Testis (tissue), 2 donors: ENCODE measurements at regions not wholly inside any gene's neighbourhood (a gene's known extent, or its start where the extent isn't known, plus 50 kb on each side); places are given as distances from the start of the nearest gene placed in this dataset.

Source experiments
- DNase-seq: peaks from one replicate; pipeline ENCODE4 v3.0.0-alpha.2; 2019
- H3K27ac ChIP-seq, 2 donors: fragments of 200-600 bp; sonication (generic); one replicate each; pipeline ENCODE4 v1.5.1; 2019
- H3K27me3 ChIP-seq: fragments of 200-600 bp; sonication (generic); one replicate; pipeline ENCODE4 v1.5.1; 2019
- H3K36me3 ChIP-seq: fragments of 200-600 bp; sonication (generic); one replicate; pipeline ENCODE4 v1.5.1; 2017; ENCODE audit warnings: low read depth; ENCODE audit errors: missing control alignments
- H3K4me1 ChIP-seq: fragments of 200-600 bp; sonication (generic); one replicate; pipeline ENCODE4 v1.5.1; 2019
- H3K4me3 ChIP-seq, 2 donors: fragments of 200-600 bp; sonication (generic); one replicate each; pipeline ENCODE4 v1.5.1; 2017 to 2019
- H3K9me3 ChIP-seq: fragments of 200-600 bp; sonication (generic); one replicate; pipeline ENCODE4 v1.5.1; 2017
- CTCF ChIP-seq, 3 experiments: fragments of 450-650 bp in 2 of 3; fragments of 200-600 bp in 1 of 3; sonication (generic) in 1 of 3; IDR thresholded peaks; one replicate each; pipeline ENCODE4 v1.5.1; 2016 to 2019; ENCODE audit warnings: antibody characterized with exemption in 3 of 3, mild to moderate bottlenecking in 2 of 3, moderate library complexity in 1 of 3
- POLR2A ChIP-seq: fragments of 450-650 bp; IDR thresholded peaks from one replicate; pipeline ENCODE4 v1.6.1; 2017; ENCODE audit warnings: antibody characterized with exemption, mild to moderate bottlenecking, moderate library complexity
- WGBS, 2 donors: methylation state at CpG; one replicate each; pipeline ENCODE4 v1.1.5; 2018; 5-methylcytosine and 5-hydroxymethylcytosine counted together
- intact Hi-C: fragments of 100-400 bp; cut with DNase I; formaldehyde crosslinking; loops from one replicate; pipeline ENCODE4 v1.15.1; 2023; ENCODE audit warnings: low total_unique reads

- TF ChIP-seq POLR2A (no peak), CTCF (IDR thresholded peaks at IDR 0.05) (no peak)
- no peak for DNase-seq
- H3K27me3 ChIP-seq = no peaks in the 10 kb centered on the region
- no peaks in the 10 kb centered on the region for H3K9me3 ChIP-seq
- no peak overlapping the region for H3K4me3 ChIP-seq
- H3K4me1 ChIP-seq = no peaks in the 10 kb centered on the region
- intact Hi-C loops = no loop called here
- 79 to 80% methylated on average over 2 of the region's 2 CpGs for WGBS, 2 donors
- no peaks in the 10 kb centered on the region for H3K36me3 ChIP-seq
- no peak overlapping the region for H3K27ac ChIP-seq
Observed at GRCh38 chr1:199452627-199453026, 574.9 kb upstream of the NR5A2 start.

GRCh38 chr1:199453723-199454122 is 573.8 kb upstream of the NR5A2 start:
- Histone ChIP-seq H3K9me3 (no peaks in the 10 kb centered on the region), H3K27me3 (no peaks in the 10 kb centered on the region), H3K36me3 (no peaks in the 10 kb centered on the region), H3K4me1 (no peaks in the 10 kb centered on the region), H3K27ac (no peak overlapping the region), H3K4me3 (no peak overlapping the region)
- intact Hi-C loops = no loop called here
- no peak for TF ChIP-seq POLR2A
- TF ChIP-seq CTCF (IDR thresholded peaks at IDR 0.05) = no peak
- 72 to 87% methylated on average over 3 of the region's 3 CpGs for WGBS, 2 donors
- DNase-seq = no peak

GRCh38 chr1:199460933-199461332 is 566.6 kb upstream of the NR5A2 start:
- no peak for DNase-seq
- TF ChIP-seq CTCF (IDR thresholded peaks at IDR 0.05) (no peak), POLR2A (no peak)
- Histone ChIP-seq H3K27me3 (no peaks in the 10 kb centered on the region), H3K4me1 (no peaks in the 10 kb centered on the region), H3K27ac (no peak overlapping the region), H3K4me3 (no peak overlapping the region), H3K9me3 (no peaks in the 10 kb centered on the region), H3K36me3 (no peaks in the 10 kb centered on the region)
- 68 to 71% methylated on average over 3 of the region's 3 CpGs for WGBS, 2 donors
- intact Hi-C loops = no loop called here

- intact Hi-C loops = no loop called here
- H3K36me3 ChIP-seq = no peaks in the 10 kb centered on the region
- DNase-seq = no peak
- TF ChIP-seq POLR2A (no peak), CTCF (IDR thresholded peaks at IDR 0.05) (no peak)
- H3K27me3 ChIP-seq = no peaks in the 10 kb centered on the region
- no peaks in the 10 kb centered on the region for H3K9me3 ChIP-seq
- no peaks in the 10 kb centered on the region for H3K4me1 ChIP-seq
- H3K27ac ChIP-seq = no peak overlapping the region
- 78 to 100% methylated on average over 1 of the region's 1 CpG for WGBS, 2 donors
- no peak overlapping the region for H3K4me3 ChIP-seq
Observed at GRCh38 chr1:199463521-199464127, 563.9 kb upstream of the NR5A2 start.

- WGBS, 2 donors = 50 to 74% methylated on average over 2 of the region's 2 CpGs
Observed at GRCh38 chr1:199466961-199467360, 560.5 kb upstream of the NR5A2 start.

More at GRCh38 chr1:199466961-199467360, 560.5 kb upstream of the NR5A2 start:
- TF ChIP-seq CTCF (IDR thresholded peaks at IDR 0.05) (no peak), POLR2A (no peak)
- intact Hi-C loops = no loop called here
- Histone ChIP-seq H3K36me3 (no peaks in the 10 kb centered on the region), H3K4me3 (no peak overlapping the region), H3K4me1 (no peaks in the 10 kb centered on the region), H3K27me3 (no peaks in the 10 kb centered on the region), H3K27ac (no peak overlapping the region), H3K9me3 (no peaks in the 10 kb centered on the region)
- DNase-seq = no peak
